DOHH2 (cell line): ENCODE measurements at regions not wholly inside any gene's neighbourhood (a gene's known extent, or its start where the extent isn't known, plus 50 kb on each side); places are given as distances from the start of the nearest gene placed in this dataset.

Experiments
- H3F3A ChIP-seq: fragments of 200-600 bp; sonication (generic), shearing (Covaris generic); 2 replicates; pipeline ENCODE4 v1.6.0; 2016; ENCODE audit warnings: antibody characterized with exemption, mild to moderate bottlenecking; ENCODE audit not compliant: control insufficient read depth, insufficient read depth
- H3K27ac ChIP-seq: fragments of 200-600 bp; sonication (generic); 2 replicates; pipeline ENCODE4 v1.5.1; 2014; ENCODE audit warnings: low read depth, mild to moderate bottlenecking, low read length, moderate library complexity
- H3K27me3 ChIP-seq: fragments of 200-600 bp; sonication (generic); 2 replicates; pipeline ENCODE4 v1.6.1; 2014; ENCODE audit warnings: mild to moderate bottlenecking, low read length, mixed read lengths; ENCODE audit not compliant: control insufficient read depth
- H3K36me3 ChIP-seq: fragments of 200-600 bp; sonication (generic); 2 replicates; pipeline ENCODE4 v1.6.1; 2014; ENCODE audit warnings: mild to moderate bottlenecking, low read length, moderate library complexity, mixed read lengths; ENCODE audit not compliant: control insufficient read depth
- H3K4me1 ChIP-seq: fragments of 200-600 bp; sonication (generic); 2 replicates; pipeline ENCODE4 v1.6.1; 2014; ENCODE audit warnings: mild to moderate bottlenecking, low read length, mixed read lengths; ENCODE audit not compliant: control insufficient read depth
- H3K4me2 ChIP-seq: fragments of 200-600 bp; sonication (generic); 2 replicates; pipeline ENCODE4 v1.6.0; 2014; ENCODE audit warnings: mild to moderate bottlenecking, low read length, moderate library complexity
- H3K4me3 ChIP-seq: fragments of 200-600 bp; sonication (generic); 2 replicates; pipeline ENCODE4 v1.5.1; 2014; ENCODE audit warnings: mild to moderate bottlenecking, low read length, mixed read lengths
- H3K79me2 ChIP-seq: fragments of 200-600 bp; sonication (generic); 2 replicates; pipeline ENCODE4 v1.6.1; 2014; ENCODE audit warnings: mild to moderate bottlenecking, low read length, mixed read lengths; ENCODE audit not compliant: control insufficient read depth
- H3K9me2 ChIP-seq: fragments of 200-600 bp; sonication (generic); replicated peaks from 2 replicates; pipeline ENCODE4 v1.6.1; 2014; ENCODE audit warnings: mild to moderate bottlenecking, low read length, mixed read lengths; ENCODE audit not compliant: control insufficient read depth
- H3K9me3 ChIP-seq: fragments of 200-600 bp; sonication (generic); 2 replicates; pipeline ENCODE4 v1.6.1; 2014; ENCODE audit warnings: antibody characterized with exemption, low read length, mixed read lengths; ENCODE audit not compliant: control insufficient read depth, insufficient read depth
- H4K20me1 ChIP-seq: fragments of 200-600 bp; sonication (generic); 2 replicates; pipeline ENCODE4 v1.6.0; 2014; ENCODE audit warnings: low read depth, mild to moderate bottlenecking, antibody characterized with exemption, low read length, moderate library complexity; ENCODE audit not compliant: control insufficient read depth, insufficient read depth
- EZH2phosphoT487 ChIP-seq: fragments of 200-600 bp; sonication (generic); IDR thresholded peaks from 2 replicates; pipeline ENCODE4 v1.6.1; 2017; ENCODE audit warnings: borderline replicate concordance, mild to moderate bottlenecking, antibody characterized with exemption, low read length, moderate library complexity, mixed read lengths
- TF ChIP-seq, protein P1 (sequence below): fragments of 200-600 bp; sonication (generic); IDR thresholded peaks from one replicate; pipeline ENCODE4 v1.5.1; 2014; ENCODE audit warnings: antibody characterized with exemption, mild to moderate bottlenecking, low read depth, low read length; ENCODE audit not compliant: poor library complexity, severe bottlenecking

DNA sequence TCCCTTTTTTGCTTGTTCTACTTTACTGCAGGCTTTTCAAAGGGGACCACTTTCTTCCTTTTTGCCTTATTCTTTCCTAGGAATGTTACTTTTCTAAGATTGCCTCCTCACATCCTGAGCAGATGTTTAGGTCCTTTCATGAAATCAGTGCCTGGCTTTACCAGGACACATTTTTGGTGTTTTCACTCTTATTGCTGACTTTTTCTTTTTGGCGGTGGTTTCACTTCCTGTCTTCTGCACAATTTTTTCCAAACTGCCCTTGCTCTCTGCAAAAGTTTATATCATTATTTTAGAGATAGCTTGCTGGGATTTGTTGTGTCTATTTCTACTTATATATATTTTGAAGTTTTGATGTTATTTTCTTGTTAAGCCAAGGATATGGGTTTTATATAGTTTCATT lies 332.2 kb upstream of the MTPN start:
- Histone ChIP-seq H4K20me1 (no peaks in the 10 kb centered on the region), H3K4me2 (no peak overlapping the region), H3K9me2 (no peaks in the 10 kb centered on the region), H3K4me1 (no peaks in the 10 kb centered on the region), H3K9me3 (no peaks in the 10 kb centered on the region), H3K27me3 (no peaks in the 10 kb centered on the region), H3K79me2 (no peaks in the 10 kb centered on the region), H3K36me3 (no peaks in the 10 kb centered on the region), H3K4me3 (no peak overlapping the region), H3F3A (no peaks in the 10 kb centered on the region), H3K27ac (no peak overlapping the region)
- TF ChIP-seq, protein P1, sequence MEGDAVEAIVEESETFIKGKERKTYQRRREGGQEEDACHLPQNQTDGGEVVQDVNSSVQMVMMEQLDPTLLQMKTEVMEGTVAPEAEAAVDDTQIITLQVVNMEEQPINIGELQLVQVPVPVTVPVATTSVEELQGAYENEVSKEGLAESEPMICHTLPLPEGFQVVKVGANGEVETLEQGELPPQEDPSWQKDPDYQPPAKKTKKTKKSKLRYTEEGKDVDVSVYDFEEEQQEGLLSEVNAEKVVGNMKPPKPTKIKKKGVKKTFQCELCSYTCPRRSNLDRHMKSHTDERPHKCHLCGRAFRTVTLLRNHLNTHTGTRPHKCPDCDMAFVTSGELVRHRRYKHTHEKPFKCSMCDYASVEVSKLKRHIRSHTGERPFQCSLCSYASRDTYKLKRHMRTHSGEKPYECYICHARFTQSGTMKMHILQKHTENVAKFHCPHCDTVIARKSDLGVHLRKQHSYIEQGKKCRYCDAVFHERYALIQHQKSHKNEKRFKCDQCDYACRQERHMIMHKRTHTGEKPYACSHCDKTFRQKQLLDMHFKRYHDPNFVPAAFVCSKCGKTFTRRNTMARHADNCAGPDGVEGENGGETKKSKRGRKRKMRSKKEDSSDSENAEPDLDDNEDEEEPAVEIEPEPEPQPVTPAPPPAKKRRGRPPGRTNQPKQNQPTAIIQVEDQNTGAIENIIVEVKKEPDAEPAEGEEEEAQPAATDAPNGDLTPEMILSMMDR = no peak
- TF ChIP-seq EZH2phosphoT487 = no peak

DNA sequence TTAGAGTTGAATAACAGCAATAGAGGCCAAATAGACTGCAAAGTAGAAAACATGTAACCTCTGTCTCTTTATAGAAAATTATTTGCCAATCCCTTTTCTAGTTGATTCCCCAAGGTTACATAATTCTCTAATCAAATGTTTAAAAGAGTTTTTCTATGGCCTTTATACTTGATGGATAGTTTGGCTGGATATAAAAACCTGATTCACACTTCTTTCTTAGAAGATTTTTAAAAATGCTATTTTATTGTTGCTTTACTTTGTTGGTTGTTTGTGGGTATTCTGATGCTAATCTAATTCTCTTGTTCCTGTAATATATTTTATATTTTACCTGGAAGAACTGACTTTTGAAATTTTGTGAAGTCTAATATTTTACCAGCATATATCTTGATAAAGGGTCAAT lies 331.1 kb upstream of the MTPN start:
- TF ChIP-seq EZH2phosphoT487 = no peak
- TF ChIP-seq, protein P1 = no peak
- H3K9me2 ChIP-seq = no peaks in the 10 kb centered on the region
- H3K27me3 ChIP-seq = no peaks in the 10 kb centered on the region
- H3K9me3 ChIP-seq = no peaks in the 10 kb centered on the region
- H3K79me2 ChIP-seq = no peaks in the 10 kb centered on the region
- no peak overlapping the region for H3K4me3 ChIP-seq
- H4K20me1 ChIP-seq = no peaks in the 10 kb centered on the region
- no peaks in the 10 kb centered on the region for H3F3A ChIP-seq
- H3K27ac ChIP-seq = no peak overlapping the region
- H3K4me2 ChIP-seq = no peak overlapping the region
- no peaks in the 10 kb centered on the region for H3K4me1 ChIP-seq
- H3K36me3 ChIP-seq = no peaks in the 10 kb centered on the region

DNA sequence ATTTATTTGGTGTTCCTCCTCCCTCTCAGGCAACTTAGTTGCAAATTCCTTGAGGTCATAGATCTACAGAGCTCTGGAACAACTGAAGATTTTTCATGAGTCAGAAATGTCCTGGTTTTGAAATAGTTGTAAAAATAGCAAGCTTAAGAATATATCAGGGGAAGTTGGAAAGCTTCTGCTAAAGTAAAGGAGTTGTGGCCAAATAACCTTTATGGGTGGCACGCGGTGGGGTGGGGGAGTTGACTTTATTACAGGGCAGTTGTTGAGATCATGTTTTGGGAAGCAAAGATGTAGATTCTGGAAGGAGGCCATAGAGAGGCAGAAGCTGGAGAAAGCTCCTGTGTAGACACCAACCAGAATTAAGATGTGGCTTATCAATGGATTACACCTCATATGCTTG lies 326.0 kb upstream of the MTPN start:
- no peak overlapping the region for H3K27ac ChIP-seq
- H3K4me3 ChIP-seq = no peak overlapping the region
- H3K36me3 ChIP-seq = no peaks in the 10 kb centered on the region
- no peaks in the 10 kb centered on the region for H3K27me3 ChIP-seq
- H3K9me3 ChIP-seq = no peaks in the 10 kb centered on the region
- TF ChIP-seq, protein P1 = no peak
- TF ChIP-seq EZH2phosphoT487 = no peak
- no peaks in the 10 kb centered on the region for H3K4me1 ChIP-seq
- H3K79me2 ChIP-seq = no peaks in the 10 kb centered on the region
- no peaks in the 10 kb centered on the region for H3K9me2 ChIP-seq
- no peak overlapping the region for H3K4me2 ChIP-seq
- no peaks in the 10 kb centered on the region for H3F3A ChIP-seq
- H4K20me1 ChIP-seq = no peaks in the 10 kb centered on the region

DNA sequence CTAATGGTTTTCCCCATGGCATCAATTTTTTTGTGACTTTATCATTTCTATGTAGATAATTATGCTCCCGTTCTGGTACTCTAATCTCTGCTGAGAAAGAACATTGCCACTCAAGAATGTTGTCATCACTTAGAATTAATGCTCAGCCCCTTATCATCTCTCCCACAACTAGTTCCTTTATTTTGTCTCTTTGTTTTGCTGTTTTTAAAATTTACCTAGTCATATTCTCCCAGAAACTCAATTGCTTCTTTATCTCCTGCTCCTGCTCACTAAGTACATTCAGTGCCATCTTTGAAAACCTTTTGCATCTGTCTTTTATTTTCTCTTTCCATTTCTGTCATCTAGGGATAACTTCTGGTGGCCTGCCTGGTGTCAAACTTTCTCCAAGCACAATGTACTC lies 324.9 kb upstream of the MTPN start:
- Histone ChIP-seq H4K20me1 (no peaks in the 10 kb centered on the region), H3K79me2 (no peaks in the 10 kb centered on the region), H3K27ac (no peak overlapping the region), H3K9me2 (no peaks in the 10 kb centered on the region), H3F3A (no peaks in the 10 kb centered on the region), H3K4me2 (no peak overlapping the region), H3K4me1 (no peaks in the 10 kb centered on the region), H3K36me3 (no peaks in the 10 kb centered on the region), H3K9me3 (no peaks in the 10 kb centered on the region), H3K4me3 (no peak overlapping the region), H3K27me3 (no peaks in the 10 kb centered on the region)
- TF ChIP-seq, protein P1 = no peak
- no peak for TF ChIP-seq EZH2phosphoT487
